A549 (cell line): ENCODE measurements at regions not wholly inside any gene's neighbourhood (a gene's known extent, or its start where the extent isn't known, plus 50 kb on each side); places are given as distances from the start of the nearest gene placed in this dataset.

Experiments
- ATAC-seq, 2 experiments: fragments of 200-7000 bp in 1 of 2; fragments of >200 bp in 1 of 2; cut with Nextera tagmentation in 1 of 2; cut with Tn5 transposase in 1 of 2; 3 replicates each; pipeline versions ENCODE4 v1.8.0 to v1.9.1; 2018 to 2020; ENCODE audit warnings: mild to moderate bottlenecking in 1 of 2, moderate library complexity in 1 of 2
- CTCF ChIA-PET: fragments of 300-600 bp; sonication (Branson Sonifier 250); formaldehyde crosslinking; extraction: SDS; loops from one replicate; lab custom pipeline; 2021; ENCODE audit warnings: antibody characterized with exemption, inconsistent platforms; lab: Yijun Ruan, JAX
- POLR2A ChIA-PET: fragments of 350-600 bp; formaldehyde crosslinking; extraction: SDS; loops from one replicate; lab custom pipeline; 2021; ENCODE audit warnings: antibody characterized with exemption, inconsistent platforms; lab: Yijun Ruan, JAX
- DNase-seq, 2 experiments: peaks; one replicate each; pipeline versions ENCODE4 v3.0.0 to v3.0.0-alpha.2; 2011 to 2016; ENCODE audit warnings: low read depth in 1 of 2, low spot score in 1 of 2
- FAIRE-seq: peaks from 2 replicates; lab custom pipeline; 2011; peaks lifted over from hg19 to GRCh38; lab: Jason Lieb, UNC
- H3K27ac ChIP-seq, 2 experiments: fragments of >200 bp; sonication (Bioruptor Twin); formaldehyde crosslinking; 3 replicates each; pipeline ENCODE4 v1.5.1; 2016 to 2017
- H3K4me1 ChIP-seq: fragments of >200 bp; sonication (Bioruptor Twin); formaldehyde crosslinking; 3 replicates; pipeline ENCODE4 v1.6.1; 2016
- H3K4me2 ChIP-seq: fragments of >200 bp; sonication (Bioruptor Twin); formaldehyde crosslinking; 3 replicates; pipeline ENCODE4 v1.6.1; 2016
- H3K4me3 ChIP-seq: fragments of >200 bp; sonication (Bioruptor Twin); formaldehyde crosslinking; 3 replicates; pipeline ENCODE4 v1.5.1; 2016
- H3K9me3 ChIP-seq: fragments of >200 bp; sonication (Bioruptor Twin); formaldehyde crosslinking; 3 replicates; pipeline ENCODE4 v1.6.1; 2016
- CHD2 ChIP-seq: fragments of 150-350 bp; IDR thresholded peaks from 2 replicates; pipeline ENCODE4 v1.6.1; 2014; ENCODE audit warnings: low read length; ENCODE audit not compliant: partially characterized antibody
- CHD4 ChIP-seq: fragments of 200-600 bp; sonication (generic); IDR thresholded peaks from 2 replicates; pipeline ENCODE4 v1.6.1; 2016; ENCODE audit warnings: antibody characterized with exemption, mild to moderate bottlenecking, borderline replicate concordance
- EHF ChIP-seq: fragments of 250-450 bp; sonication (Bioruptor Pico); IDR thresholded peaks from 2 replicates; pipeline ENCODE4 v1.5.0; 2020; ENCODE audit warnings: mild to moderate bottlenecking
- EHMT2 ChIP-seq: fragments of 200-600 bp; sonication (generic); IDR thresholded peaks from 2 replicates; pipeline ENCODE4 v1.6.1; 2016; ENCODE audit warnings: antibody characterized with exemption, low read depth, mild to moderate bottlenecking, moderate library complexity
- ESRRA ChIP-seq: fragments of 150-350 bp; IDR thresholded peaks from 2 replicates; pipeline ENCODE4 v1.6.1; 2014; ENCODE audit warnings: mild to moderate bottlenecking, low read length, borderline replicate concordance
- FOSB ChIP-seq: fragments of 250-450 bp; sonication (Bioruptor Pico); IDR thresholded peaks from 2 replicates; pipeline ENCODE4 v1.5.0; 2020; ENCODE audit warnings: mild to moderate bottlenecking, moderate library complexity
- HES2 ChIP-seq: fragments of >200 bp; sonication (Bioruptor Twin); formaldehyde crosslinking; IDR thresholded peaks from 2 replicates; pipeline ENCODE4 v1.6.1; 2016
- HEYL ChIP-seq: fragments of 250-450 bp; sonication (Bioruptor Pico); IDR thresholded peaks from 2 replicates; pipeline ENCODE4 v1.8.0; 2021; ENCODE audit warnings: mild to moderate bottlenecking, moderate library complexity
- HMGXB4 ChIP-seq: fragments of 250-450 bp; sonication (Bioruptor Pico); IDR thresholded peaks from 2 replicates; pipeline ENCODE4 v1.5.0; 2021; ENCODE audit warnings: mild to moderate bottlenecking, moderate library complexity, borderline replicate concordance
- HOXA7 ChIP-seq: fragments of 250-450 bp; sonication (Bioruptor Pico); IDR thresholded peaks from 2 replicates; pipeline ENCODE4 v1.5.0; 2020; ENCODE audit warnings: mild to moderate bottlenecking, moderate library complexity
- JUN ChIP-seq, 2 experiments: fragments of >200 bp; sonication (Bioruptor Twin); formaldehyde crosslinking; IDR thresholded peaks; 2 replicates in 1 of 2; 3 replicates in 1 of 2; pipeline ENCODE4 v1.6.1; 2016 to 2017
- MAX ChIP-seq: IDR thresholded peaks from 2 replicates; pipeline ENCODE4 v1.6.1; 2012
- MYC ChIP-seq: IDR thresholded peaks from 2 replicates; pipeline ENCODE4 v1.6.1; 2012; ENCODE audit warnings: mild to moderate bottlenecking, inconsistent platforms, low read length, improper control_type of control experiment, borderline replicate concordance
- NFE2L2 ChIP-seq: fragments of 150-350 bp; conservative IDR thresholded peaks from 2 replicates; pipeline ENCODE4 v1.6.1; 2014; ENCODE audit warnings: low read length
- NPAS2 ChIP-seq: fragments of 250-450 bp; sonication (Bioruptor Pico); IDR thresholded peaks from 2 replicates; pipeline ENCODE4 v1.8.0; 2022; ENCODE audit warnings: mild to moderate bottlenecking, moderate library complexity, borderline replicate concordance
- PBX3 ChIP-seq: IDR thresholded peaks from 2 replicates; pipeline ENCODE4 v1.6.1; 2012
- POLR2A ChIP-seq: IDR thresholded peaks from 2 replicates; pipeline ENCODE4 v1.6.1; 2012; ENCODE audit warnings: mild to moderate bottlenecking, low read length
- POLR2AphosphoS2 ChIP-seq: conservative IDR thresholded peaks from 2 replicates; pipeline ENCODE4 v1.6.1; 2012; ENCODE audit warnings: low read length, improper control_type of control experiment, inconsistent platforms
- RARB ChIP-seq: fragments of 250-450 bp; sonication (Bioruptor Pico); IDR thresholded peaks from 2 replicates; pipeline ENCODE4 v1.8.0; 2021; ENCODE audit warnings: mild to moderate bottlenecking, moderate library complexity
- REST ChIP-seq: fragments of 200-600 bp; sonication (generic); IDR thresholded peaks from 2 replicates; pipeline ENCODE4 v1.6.1; 2016; ENCODE audit warnings: antibody characterized with exemption, mild to moderate bottlenecking, moderate library complexity
- RNF2 ChIP-seq: fragments of 200-600 bp; sonication (generic); IDR thresholded peaks from 2 replicates; pipeline ENCODE4 v1.6.1; 2016; ENCODE audit warnings: low read depth, mild to moderate bottlenecking, antibody characterized with exemption, moderate library complexity, borderline replicate concordance
- SMC3 ChIP-seq: fragments of >200 bp; sonication (Bioruptor Twin); formaldehyde crosslinking; IDR thresholded peaks from 3 replicates; pipeline ENCODE4 v1.6.1; 2018; ENCODE audit warnings: inconsistent platforms
- ZFP36 ChIP-seq: fragments of 450-650 bp; IDR thresholded peaks from 2 replicates; pipeline ENCODE4 v1.6.1; 2014; ENCODE audit warnings: borderline replicate concordance; ENCODE audit not compliant: partially characterized antibody
- WGBS: methylation state at CpG from one replicate; pipeline ENCODE4 v1.1.6; 2017; ENCODE audit errors: missing lambda C conversion rate; 5-methylcytosine and 5-hydroxymethylcytosine counted together

- DNase-seq: no peak
- no peak for ATAC-seq
- WGBS: 82% methylated on average over 2 of the region's 2 CpGs
- H3K27ac ChIP-seq: no peak overlapping the region
- POLR2A ChIA-PET: no interaction called here
- no peaks in the 10 kb centered on the region for H3K4me1 ChIP-seq
- CTCF ChIA-PET: interaction anchor here (0.7 kb wide), 1 partner anchor 196 kb away, joined by 4 read pairs; no protein-coding TSS in a partner anchor
- no peak for FAIRE-seq
- no peak overlapping the region for H3K4me2 ChIP-seq
- TF ChIP-seq NPAS2 (CRISPR knock-in tag) (no peak), CHD2 (no peak), HMGXB4 (CRISPR knock-in tag) (no peak), REST (no peak), POLR2A (no peak), MAX (no peak), HOXA7 (CRISPR knock-in tag) (no peak), MYC (no peak), ZFP36 (no peak), RNF2 (no peak), ESRRA (no peak), EHF (CRISPR knock-in tag) (no peak)
- TF ChIP-seq, all 56 proteins: peak for 0
- Histone ChIP-seq H3K9me3 (no peaks in the 10 kb centered on the region; the same call in 2 of the 3 replicates), H3K4me3 (no peak overlapping the region)
These were observed 1314.2 kb upstream of the LRRTM3 start for GRCh38 chr10:65611592-65611991.

- CTCF ChIA-PET: no interaction called here
- TF ChIP-seq EHMT2 (no peak), SMC3 (no peak), CHD4 (no peak), MAX (no peak), HEYL (CRISPR knock-in tag) (no peak), NFE2L2 (no peak), PBX3 (no peak), POLR2AphosphoS2 (no peak), EHF (CRISPR knock-in tag) (no peak), RARB (CRISPR knock-in tag) (no peak), RNF2 (no peak), JUN (IDR thresholded peaks at IDR 0.05) (no peak), ZFP36 (no peak), HES2 (no peak), FOSB (CRISPR knock-in tag) (no peak)
- H3K9me3 ChIP-seq: no peaks in the 10 kb centered on the region; the same call in 2 of the 3 replicates
- no peak overlapping the region for H3K4me2 ChIP-seq
- H3K4me3 ChIP-seq: no peak overlapping the region
- ATAC-seq: no peak
- H3K4me1 ChIP-seq: no peaks in the 10 kb centered on the region
- H3K27ac ChIP-seq: no peak overlapping the region
- DNase-seq: no peak
- WGBS: 69% methylated on average over 2 of the region's 2 CpGs
- FAIRE-seq: no peak
- POLR2A ChIA-PET: no interaction called here
These were observed 1310.8 kb upstream of the LRRTM3 start for GRCh38 chr10:65614956-65615565.
